ENCODE measurements at regions not wholly inside any gene's neighbourhood (a gene's known extent, or its start where the extent isn't known, plus 50 kb on each side); places are given as distances from the start of the nearest gene placed in this dataset.
"Not testable (repeated sequence)": the region's sequence is repeated elsewhere in the genome, so short reads cannot be mapped to it uniquely, and the experiment has no call there.

DNA sequence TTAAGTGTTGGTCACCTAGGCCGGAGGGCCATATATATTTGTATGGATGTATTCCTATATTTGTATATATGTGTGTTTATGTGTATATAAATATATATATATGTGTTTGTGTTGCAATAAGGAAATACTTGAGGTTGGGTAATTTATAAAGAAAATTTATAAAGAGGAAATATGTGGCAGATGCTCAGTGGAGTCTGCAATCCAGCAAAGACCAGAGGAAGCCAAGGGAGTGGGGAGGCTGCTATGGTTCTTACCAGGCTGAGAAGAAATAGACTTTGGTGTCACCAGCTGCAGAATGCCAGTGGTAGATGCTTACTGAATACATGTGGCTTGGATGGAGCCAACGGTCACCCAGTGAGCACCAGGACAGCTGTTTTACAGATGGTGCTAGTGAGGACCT lies 97.4 kb upstream of the ELOVL5 start:
- no peak for FAIRE-seq

DNA sequence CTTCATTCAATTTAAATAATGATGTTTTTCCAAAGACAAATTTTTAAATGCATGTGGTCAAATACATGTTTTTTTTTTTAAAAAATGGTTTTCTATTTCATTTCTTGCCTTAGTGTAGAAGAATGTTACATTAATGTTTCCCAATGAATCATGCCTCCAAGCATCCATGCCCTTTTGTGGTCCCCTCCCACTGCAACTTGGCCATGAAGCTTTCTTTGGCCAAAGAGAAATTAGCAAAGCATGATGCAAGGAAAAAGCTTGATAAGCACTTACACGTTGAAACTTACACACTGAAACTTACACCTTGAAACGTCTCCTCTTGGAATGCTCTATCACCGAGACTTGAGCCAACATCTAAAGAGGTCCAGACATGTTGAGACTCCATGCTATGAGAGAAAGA lies 93.0 kb upstream of the ELOVL5 start:
- FAIRE-seq, result no peak

DNA sequence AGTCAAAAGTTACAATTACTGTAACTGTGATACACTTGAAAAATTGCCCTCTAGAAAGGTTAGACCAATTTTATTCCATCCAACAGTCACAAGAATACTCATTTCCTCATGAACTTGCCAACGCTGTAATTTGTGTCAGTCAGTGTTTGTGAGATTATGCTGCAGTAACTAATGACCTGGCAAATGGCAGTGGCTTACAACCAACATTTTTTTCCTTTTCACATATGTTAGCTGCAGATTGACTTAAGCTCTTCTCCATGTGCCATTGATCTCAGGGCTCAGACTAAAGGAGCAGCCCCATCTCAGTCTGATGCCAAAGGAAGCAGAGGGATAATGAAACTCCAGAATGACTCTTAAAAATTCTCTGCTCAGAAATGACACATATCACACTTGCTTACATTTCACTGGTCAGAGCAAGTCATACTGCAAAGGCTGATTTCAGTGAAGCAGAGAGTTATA lies 92.3 kb upstream of the ELOVL5 start:
- FAIRE-seq, result no peak

DNA sequence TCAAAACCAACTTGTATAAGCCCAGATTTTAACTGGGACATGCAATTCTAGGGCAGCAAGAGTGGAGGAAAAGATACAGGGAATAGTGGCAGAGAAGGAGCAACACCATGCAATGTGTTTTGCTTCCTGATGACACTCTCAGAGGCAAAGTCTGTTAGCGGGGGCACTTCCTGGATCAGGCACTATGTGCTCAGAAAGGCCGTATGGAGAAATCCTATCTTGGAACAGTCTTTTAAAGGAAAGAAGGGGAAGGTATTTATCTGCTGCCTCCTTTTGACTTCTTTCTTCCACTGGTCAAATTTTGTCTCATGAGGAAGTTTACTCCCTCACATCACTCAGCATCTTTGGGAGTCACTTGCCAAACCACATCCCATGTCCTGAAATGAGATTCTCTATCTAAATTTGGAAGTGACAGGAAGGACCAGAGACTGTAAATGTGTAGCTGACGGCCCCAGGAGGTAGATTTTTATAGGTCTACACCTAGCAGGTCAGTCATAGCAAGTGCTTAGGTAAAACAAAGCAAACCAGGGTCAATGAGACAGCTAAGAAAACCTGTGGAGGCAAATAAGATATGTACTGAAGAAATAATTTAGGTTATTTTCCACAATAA lies 91.7 kb upstream of the ELOVL5 start:
- no peak for FAIRE-seq

DNA sequence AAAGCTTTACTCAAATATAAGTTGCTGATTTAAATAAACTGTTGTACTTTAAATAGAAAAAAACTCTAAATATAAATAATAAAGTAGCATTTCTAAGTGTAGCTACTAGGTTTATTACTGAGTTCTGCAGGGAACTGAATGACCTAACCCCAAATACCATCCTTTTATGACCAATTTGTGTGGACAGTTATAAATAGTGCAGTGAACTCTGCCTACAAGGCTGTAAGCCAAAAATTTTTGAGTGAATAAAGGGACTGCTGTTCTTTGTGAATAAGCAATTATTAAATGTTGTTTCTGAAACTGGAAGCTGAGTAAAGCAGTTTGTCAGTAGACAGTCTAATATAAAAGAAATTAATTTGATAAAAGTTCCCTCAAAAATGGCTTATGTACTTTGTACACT lies 90.8 kb upstream of the ELOVL5 start:
- no peak for FAIRE-seq

DNA sequence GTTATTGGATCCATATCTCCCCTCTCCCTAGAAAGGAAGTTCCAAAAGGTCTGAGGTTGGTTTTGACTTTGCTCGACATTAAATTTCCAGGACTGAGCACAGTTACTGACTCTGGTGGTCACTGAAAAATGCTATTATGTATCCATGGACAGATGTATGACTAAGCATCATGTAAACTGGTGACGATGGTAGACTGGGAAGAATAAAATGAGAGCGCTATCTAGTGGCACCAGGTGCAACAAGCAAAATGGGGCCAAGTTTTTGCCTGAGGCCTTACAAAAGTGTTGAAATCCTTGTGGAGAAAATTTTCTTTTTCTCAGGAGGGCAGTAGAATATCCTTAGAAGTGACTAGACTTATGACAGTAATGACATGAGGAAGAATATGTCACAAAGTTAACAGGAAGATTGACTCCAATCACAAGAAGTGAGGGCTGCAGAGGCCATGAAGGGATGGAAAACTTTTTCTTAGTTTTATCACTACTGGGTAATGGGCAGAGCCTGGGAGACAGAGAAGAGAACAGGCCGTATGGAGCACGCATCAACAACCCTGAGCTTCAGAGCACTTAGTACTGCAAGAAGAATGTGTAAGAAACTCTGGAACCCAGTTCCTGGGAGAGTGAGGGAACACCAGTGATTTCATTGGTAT lies 88.9 kb upstream of the ELOVL5 start:
- peak; percentile 55 for FAIRE-seq

DNA sequence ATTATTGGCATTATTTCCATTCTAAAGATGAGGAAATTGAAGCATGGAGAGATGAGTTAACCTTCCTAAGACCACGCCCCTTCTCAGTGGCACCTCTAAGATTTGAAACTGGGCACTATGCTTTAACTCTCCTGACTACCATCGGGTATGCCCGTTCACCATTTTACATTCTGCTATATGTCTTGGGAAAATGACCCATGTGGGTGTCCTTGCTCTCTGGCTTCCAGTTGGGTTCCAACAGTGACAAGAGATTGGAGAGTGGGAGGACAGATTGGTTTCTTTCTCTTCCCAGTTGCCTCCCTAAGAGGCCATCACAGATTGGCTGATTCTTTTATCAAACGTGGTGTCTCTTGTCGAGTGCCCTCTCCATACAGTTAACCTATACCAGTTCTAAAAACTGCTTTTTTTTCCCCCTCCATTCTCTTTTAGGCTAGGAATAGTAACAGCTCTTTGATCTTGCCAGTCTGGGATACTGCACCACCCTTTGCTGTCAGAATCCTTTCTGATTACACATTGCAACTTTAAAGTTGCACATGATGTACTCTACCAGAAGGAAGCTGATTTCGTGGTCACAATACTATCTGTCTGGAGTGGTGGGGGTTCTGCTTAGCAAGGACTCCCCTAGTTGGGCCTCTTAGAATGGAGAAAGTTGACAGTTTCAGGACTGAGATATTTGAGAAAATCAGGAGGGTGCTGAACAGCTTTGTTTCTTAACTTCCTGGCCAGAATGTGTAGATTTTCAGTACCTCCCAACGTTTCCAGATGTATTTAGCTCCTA lies 88.0 kb upstream of the ELOVL5 start:
- no peak for FAIRE-seq

DNA sequence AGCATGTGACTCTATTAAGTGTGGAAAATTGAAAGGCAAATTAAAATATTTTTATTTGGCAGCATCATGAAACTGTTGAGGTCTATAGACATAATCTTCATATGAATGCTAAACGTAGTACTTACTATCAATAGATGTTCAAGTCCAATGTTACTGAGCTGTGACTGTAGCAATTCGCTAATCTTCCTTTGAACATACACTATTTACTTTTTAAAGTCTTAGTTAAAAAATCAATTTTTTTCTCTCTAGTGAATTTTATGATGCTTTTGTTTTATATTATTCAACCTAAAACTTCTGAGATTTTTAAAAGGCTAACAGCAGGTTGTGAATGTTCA lies 85.2 kb upstream of the ELOVL5 start:
- no peak for FAIRE-seq

DNA sequence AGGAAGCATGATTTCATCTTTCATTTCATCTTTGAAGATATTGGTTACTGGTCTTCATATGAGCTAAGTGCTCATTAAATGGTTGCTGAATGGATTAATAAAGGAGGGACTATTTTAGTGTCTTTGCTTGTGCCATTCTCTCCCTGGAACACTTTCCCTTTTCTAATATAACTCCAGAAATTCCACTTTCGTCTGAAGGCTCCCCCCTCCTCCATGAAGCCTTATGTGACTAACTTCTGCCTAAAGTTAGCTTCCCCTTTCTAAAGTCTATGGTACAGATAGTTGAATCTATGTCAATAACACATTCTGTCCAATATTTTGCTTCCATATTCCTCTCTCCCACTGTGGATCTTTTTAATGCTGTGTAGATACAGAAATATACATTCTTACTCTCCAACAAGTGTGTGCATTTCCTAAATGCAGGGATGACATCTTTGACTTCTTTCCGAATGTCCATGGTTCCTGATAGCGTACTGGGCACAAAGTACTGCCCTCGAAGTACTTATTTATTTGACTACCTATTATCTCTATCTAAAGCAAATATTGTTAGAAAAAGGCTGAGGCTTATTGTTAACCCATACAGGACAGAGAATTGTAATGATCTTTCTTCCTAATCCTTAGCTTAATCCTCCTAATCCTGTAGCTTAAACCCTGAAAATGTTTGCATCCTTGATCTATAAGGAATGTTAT lies 84.7 kb upstream of the ELOVL5 start:
- FAIRE-seq, result no peak

DNA sequence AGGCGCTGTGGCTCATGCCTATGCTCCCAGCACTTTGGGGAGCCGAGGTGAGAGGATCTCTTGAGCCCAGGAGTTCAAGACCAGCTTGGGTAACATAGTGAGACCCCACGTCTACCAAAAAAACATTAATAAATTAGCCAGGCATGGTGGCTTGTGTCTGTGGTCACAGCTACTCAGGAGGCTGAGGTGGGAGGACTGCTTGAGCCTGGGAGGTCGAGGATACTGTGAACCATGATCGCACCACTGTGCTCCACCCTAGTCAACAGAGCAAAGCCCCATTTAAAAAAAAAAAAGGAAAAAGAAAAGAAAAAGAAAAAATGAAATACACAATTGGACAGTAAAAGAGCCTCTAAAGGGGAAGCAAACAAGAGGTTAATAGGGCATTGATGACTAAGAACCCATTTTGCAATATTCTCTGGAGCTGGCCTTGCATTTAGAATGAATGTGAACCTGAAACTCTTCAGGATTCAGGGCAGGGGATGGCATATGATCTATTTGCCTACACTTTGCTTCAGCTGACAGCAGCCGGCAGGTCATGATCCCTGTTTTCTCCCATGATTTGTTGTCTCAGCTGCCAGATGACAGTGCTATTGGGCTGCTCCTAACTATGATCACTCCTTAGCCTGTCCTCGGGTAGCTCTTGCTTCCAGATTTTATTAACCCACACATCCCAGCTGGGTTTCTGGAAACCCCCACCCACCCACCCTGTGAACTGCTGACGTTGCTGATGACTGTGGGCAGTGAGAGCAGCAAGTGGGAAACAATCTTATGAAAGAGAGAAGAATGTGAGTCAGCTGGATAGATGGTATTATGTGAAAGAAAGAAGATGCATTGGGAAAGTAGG lies 83.8 kb upstream of the ELOVL5 start:
- FAIRE-seq, result no peak

DNA sequence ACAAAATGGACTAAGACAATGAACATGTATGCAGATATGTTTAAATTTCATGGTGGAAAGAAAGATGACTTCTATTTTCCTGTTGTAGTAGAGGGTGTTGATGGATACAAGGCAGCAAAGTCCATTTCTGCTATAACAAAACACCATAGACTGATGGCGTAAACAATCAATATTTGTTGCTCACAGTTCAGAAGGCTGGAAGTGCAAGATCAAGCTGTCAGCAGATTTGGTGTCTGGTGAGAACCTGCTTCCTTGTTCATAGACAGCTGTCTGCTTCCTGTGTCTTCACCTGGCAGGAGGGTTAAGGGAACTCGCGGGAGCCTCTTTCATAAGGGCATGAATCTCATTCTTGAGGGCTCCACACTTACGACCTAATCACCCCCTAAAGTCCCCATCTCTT lies 83.0 kb upstream of the ELOVL5 start:
- no peak for FAIRE-seq

DNA sequence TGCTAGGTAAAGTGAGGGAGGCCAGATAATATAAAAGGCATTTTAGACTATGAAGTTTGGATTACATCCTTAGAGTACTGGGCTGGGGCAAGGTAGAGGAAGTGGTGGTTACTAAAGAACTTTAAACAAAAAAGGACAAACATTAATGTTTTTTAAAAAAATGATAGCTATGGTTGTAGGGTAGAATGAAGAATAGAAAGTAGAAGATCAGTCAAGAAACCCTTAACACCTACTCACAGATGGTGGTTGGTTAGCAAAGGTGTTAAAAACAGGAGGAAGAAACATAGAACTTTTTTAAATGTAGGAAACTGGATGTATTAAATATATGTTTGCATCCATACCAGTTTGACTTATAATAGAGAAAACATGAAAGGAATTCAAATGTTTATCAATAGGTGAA lies 80.7 kb upstream of the ELOVL5 start:
- no peak for FAIRE-seq

DNA sequence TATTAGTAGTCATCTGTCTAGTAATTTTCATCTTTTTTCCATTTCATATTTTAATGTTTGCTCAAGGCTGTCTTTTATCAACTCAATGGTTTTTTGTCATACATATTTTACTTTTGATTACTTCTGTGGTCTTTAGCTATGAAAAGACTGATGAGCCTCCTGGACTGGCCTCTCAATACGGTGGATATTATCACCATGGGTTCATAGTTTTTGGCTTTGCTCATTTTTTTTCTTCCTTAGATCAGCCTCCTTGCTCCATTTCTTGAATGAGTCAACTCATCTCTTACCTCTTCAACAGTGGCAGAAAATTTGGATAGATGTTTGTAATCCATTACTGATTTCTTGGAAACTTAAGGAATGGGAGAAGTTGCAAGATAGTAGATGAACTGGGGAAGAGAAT lies 80.1 kb upstream of the ELOVL5 start:
- FAIRE-seq, result no peak

DNA sequence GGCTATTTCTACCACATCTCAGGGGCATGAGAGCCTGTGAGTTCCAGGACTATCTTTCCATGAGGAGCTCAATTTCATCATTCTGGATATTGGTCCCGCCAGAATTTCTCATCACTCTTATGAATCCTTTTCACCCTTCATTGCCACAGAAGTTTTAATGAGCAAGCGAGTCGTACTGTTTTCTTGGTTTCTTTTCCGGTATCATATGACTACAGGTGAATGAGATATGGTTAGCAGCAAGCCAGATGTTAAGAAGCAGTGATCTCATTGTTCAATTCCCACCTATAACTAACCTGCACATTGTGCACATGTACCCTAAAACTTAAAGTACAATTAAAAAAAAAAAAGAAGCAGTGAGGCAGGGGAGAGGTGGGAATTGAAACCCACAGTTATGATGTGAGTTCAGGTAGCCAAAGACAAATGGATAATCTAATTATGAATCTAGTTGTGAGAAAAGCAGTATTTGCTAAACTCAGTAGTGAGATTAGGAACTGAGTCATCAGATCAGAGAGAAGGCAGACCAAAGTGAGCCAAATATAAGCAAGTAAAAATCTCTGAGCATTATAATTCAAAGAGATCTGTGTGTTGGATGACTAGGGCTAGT lies 78.0 kb upstream of the ELOVL5 start:
- no peak for FAIRE-seq

DNA sequence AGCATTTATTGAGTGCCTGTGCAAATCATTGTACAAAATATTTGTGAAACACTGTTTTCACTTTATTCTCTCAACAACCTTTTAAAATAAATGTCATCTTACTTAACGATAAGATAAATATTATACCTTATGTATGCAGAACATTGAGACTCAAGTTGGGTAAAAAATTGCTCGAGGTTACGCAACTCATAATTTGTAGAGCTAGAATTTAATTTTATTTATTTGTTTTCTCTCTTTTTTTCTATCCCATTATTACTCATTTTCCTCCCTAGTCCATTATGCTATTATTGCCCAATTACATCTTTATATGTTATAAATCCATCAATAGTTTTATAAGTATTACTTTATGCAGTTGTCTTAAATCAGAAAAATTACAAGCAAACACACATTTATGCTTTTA lies 77.4 kb upstream of the ELOVL5 start:
- no peak for FAIRE-seq

DNA sequence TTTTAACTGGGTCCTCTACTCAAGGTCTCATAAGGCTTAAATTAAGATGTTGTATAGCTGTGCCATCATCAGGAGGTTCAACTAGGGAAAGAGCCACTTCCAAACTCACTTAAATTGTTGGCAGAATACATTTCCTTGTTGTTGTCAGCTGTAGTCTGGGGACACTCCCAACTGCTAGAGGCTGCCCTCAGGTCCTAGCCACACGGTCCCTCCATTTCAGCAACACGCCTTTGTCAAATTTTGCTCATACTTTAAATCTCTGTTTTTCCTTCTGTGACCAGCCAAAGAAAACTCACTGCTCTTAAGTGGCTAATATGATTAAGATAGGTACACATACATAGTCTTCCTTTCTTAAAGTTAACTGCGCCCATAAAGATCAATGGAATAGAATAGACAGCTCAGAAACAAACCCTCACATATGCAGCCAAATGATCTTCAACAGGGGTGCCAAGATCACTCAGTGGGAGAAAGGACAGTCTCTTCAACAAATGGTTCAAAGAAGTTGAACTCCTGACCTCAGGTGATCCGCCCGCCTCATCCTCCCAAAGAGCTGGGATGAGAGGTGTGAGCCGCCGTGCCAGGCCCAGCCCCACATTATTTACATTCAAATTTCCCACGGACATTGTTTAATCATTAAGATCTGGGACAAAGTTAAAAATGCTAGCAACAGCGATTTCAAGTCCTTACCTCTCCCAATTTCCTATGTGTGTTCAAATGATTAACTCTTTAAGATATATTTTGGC lies 76.4 kb upstream of the ELOVL5 start:
- no peak for FAIRE-seq

DNA sequence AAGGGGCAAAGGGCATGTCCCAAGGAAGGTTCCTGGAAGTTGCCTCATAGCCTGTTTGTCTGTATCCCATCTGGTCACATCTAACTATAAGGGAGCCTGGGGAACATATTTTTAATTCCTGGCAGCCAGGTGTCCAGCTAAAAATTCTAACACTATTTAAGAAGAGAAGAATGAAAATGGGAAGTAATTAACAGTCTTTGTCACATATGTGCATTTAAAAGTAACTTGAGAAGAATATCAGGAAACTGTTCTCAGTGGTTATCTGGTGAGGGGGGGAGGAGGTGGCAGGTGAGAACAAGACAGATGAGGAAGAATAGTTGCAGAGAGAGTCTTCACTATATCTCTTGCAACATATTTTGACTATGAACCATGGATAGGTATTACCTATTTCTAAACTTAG lies 75.5 kb upstream of the ELOVL5 start:
- FAIRE-seq, result no peak

DNA sequence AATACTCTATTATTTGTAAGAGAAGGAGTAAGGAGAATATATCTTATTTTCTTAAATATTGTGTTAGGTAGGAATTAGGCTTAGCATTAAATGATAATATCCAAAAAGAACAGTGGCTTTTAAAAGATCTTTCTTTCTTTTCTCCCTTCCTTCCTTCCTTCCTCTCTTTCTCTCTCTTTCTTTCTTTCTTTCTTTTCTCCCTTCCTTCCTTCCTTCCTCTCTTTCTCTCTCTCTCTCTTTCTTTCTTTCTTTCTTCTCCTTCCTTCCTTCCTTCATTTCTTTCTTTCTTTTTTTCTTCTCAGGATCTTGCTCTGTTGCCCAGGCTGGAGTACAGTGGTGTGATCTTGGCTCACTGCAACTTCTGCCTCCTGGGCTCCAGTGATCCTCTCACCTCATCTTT lies 74.8 kb upstream of the ELOVL5 start:
- not testable (repeated sequence) for FAIRE-seq

DNA sequence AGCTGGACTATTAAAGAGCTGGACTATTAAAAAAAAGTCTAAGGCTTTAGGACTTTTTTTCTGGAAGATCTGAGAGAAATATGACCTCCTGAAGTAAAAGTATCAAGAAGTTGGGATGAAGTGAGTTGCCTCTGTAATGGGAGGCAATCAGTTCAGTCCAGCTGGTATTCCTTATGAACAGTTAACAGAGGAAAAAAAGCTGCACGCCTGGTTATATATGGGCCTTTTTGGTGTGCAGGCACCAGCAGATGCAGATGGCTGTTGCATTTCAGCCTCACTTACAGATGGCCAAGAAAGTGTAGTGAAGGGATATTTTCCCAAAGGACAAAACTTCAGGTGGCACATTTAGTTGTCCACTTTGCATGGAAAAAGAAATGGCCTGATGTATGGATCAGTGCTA lies 70.3 kb upstream of the ELOVL5 start:
- no peak for FAIRE-seq

DNA sequence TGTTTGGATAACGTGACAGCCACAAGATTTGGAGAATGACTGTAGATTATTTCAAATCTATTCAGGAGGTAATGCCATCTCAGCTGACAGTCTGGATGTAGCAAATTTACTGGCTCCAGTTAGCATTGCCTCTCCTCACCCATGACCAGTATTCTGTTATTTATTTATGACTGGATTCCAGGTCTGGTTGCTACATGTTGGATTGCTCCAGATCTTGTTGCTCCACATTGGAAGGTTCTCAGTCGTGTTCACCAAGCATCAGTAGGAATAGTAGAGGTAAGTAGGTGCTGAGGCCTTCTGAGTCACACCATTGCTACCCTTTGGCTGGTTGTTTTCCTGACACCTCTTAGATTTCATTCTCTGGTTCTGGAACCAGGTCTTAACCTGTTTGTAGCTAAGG lies 69.5 kb upstream of the ELOVL5 start:
- FAIRE-seq, result no peak

DNA sequence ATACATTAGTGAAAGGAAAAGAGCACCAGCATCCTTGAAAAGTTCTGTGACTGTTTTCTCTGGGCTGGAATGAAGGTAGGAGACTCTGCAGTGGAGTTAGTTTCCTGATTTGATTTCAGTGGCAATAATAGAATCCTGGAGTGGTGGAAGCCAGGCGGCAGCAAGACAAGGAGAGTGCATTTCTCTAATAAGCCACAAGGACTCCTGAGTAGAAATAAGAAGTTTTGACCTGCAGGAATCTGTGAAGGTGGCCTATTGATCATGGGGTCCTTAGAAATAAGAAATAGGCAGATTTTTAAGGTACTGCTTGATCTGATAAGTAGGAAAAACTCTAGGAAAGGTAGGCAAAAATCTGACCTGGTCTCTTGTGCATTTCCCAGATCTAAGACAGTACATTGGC lies 68.4 kb upstream of the ELOVL5 start:
- no peak for FAIRE-seq

DNA sequence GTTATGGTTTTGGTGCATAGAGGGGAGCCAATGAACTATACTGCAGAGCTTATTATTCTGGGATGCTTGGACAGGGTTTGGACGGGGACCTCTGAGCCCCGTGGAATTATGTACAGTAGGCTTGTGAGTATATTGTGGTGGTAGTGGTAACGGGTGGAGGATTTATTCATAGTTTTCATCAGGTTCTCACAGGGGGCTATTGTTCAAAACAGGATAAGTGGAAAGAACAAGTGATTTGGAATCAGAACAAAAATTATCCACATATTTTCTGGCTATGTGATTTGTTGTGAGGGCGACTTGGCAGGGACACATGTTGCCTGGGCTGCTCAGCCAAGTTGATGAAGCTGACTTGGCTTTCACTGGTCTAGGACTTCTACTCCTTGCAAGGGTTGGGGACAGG lies 64.6 kb upstream of the ELOVL5 start:
- no peak for FAIRE-seq
